H1 (cell line): ENCODE measurements at regions not wholly inside any gene's neighbourhood (a gene's known extent, or its start where the extent isn't known, plus 50 kb on each side); places are given as distances from the start of the nearest gene placed in this dataset.

Source experiments
- CTCF ChIA-PET: fragments of 300-600 bp; sonication (Branson Sonifier 250); formaldehyde crosslinking; loops from one replicate; lab custom pipeline; 2021; ENCODE audit not compliant: partially characterized antibody; lab: Charles Lee
- POLR2A ChIA-PET: fragments of 300-600 bp; sonication (Branson Sonifier 250); formaldehyde crosslinking; loops from one replicate; lab custom pipeline; 2021; ENCODE audit warnings: inconsistent platforms; ENCODE audit not compliant: partially characterized antibody; lab: Charles Lee
- DNase-seq, 2 experiments: peaks; one replicate each; pipeline versions ENCODE4 v3.0.0 to v3.0.0-alpha.2; 2010 to 2022; ENCODE audit warnings: low spot score in 2 of 2, low read depth in 1 of 2, mixed read lengths in 1 of 2
- FAIRE-seq: peaks from 2 replicates; lab custom pipeline; 2011; peaks lifted over from hg19 to GRCh38; lab: Jason Lieb, UNC
- H2AFZ ChIP-seq: 2 replicates; pipeline ENCODE4 v1.8.1; 2012; ENCODE audit warnings: low read length, inconsistent platforms
- H2AK5ac ChIP-seq: 2 replicates; pipeline ENCODE4 v1.6.1; 2013; ENCODE audit warnings: low read depth, low read length
- H2BK120ac ChIP-seq: replicated peaks from 2 replicates; pipeline ENCODE3; 2013; ENCODE audit warnings: low read depth, low read length, inconsistent platforms
- H2BK12ac ChIP-seq: 2 replicates; pipeline ENCODE4 v1.6.1; 2013; ENCODE audit warnings: low read depth, low read length
- H2BK15ac ChIP-seq: 2 replicates; pipeline ENCODE4 v1.6.1; 2013; ENCODE audit warnings: low read length
- H2BK20ac ChIP-seq: 2 replicates; pipeline ENCODE4 v1.6.1; 2013; ENCODE audit warnings: low read length
- H2BK5ac ChIP-seq: 2 replicates; pipeline ENCODE4 v1.6.1; 2013; ENCODE audit warnings: low read depth, low read length
- H3K14ac ChIP-seq: 2 replicates; pipeline ENCODE4 v1.6.1; 2013; ENCODE audit warnings: inconsistent platforms; ENCODE audit not compliant: insufficient read length
- H3K18ac ChIP-seq: 2 replicates; pipeline ENCODE4 v1.6.1; 2013; ENCODE audit warnings: low read length; ENCODE audit errors: extremely low read depth
- H3K23ac ChIP-seq: 2 replicates; pipeline ENCODE4 v1.6.1; 2013; ENCODE audit warnings: inconsistent platforms; ENCODE audit not compliant: insufficient read length
- H3K23me2 ChIP-seq: 2 replicates; pipeline ENCODE4 v1.6.1; 2013; ENCODE audit warnings: low read depth, low read length
- H3K27ac ChIP-seq: 2 replicates; pipeline ENCODE4 v1.6.1; 2011; ENCODE audit warnings: low read depth, low read length, inconsistent platforms
- H3K27me3 ChIP-seq, 4 experiments: replicated peaks in 1 of 4; 1 replicate in 1 of 4; 2 replicates in 3 of 4; pipeline versions ENCODE4 v1.6.1 to v1.8.1; 2011 to 2013; ENCODE audit warnings: low read length in 3 of 4, mild to moderate bottlenecking in 3 of 4, inconsistent platforms in 2 of 4, mixed read lengths in 2 of 4, moderate library complexity in 1 of 4; ENCODE audit not compliant: control insufficient read depth in 3 of 4, insufficient read depth in 3 of 4; ENCODE audit errors: extremely low read depth in 1 of 4
- H3K36me3 ChIP-seq, 4 experiments: 2 replicates each; pipeline versions ENCODE4 v1.6.1 to v1.8.1; 2011 to 2013; ENCODE audit warnings: mild to moderate bottlenecking in 4 of 4, low read length in 3 of 4, moderate library complexity in 2 of 4, control low read depth in 1 of 4, inconsistent platforms in 1 of 4; ENCODE audit not compliant: insufficient read depth in 4 of 4, control insufficient read depth in 2 of 4
- H3K4ac ChIP-seq: replicated peaks from 2 replicates; pipeline ENCODE3; 2013; ENCODE audit warnings: low read length, low read depth, mixed read lengths, inconsistent platforms; ENCODE audit not compliant: insufficient read length
- H3K4me1 ChIP-seq, 4 experiments: replicated peaks in 1 of 4; 1 replicate in 1 of 4; 2 replicates in 3 of 4; pipeline versions ENCODE4 v1.6.1 to v1.8.1; 2011 to 2013; ENCODE audit warnings: low read length in 3 of 4, inconsistent platforms in 2 of 4, mixed read lengths in 1 of 4; ENCODE audit not compliant: insufficient read depth in 4 of 4, control insufficient read depth in 3 of 4
- H3K4me2 ChIP-seq, 2 experiments: 2 replicates each; pipeline versions ENCODE4 v1.6.1 to v1.8.1; 2011 to 2013; ENCODE audit warnings: low read depth in 2 of 2, low read length in 2 of 2, control low read depth in 1 of 2, inconsistent platforms in 1 of 2, mild to moderate bottlenecking in 1 of 2; ENCODE audit not compliant: insufficient read depth in 1 of 2
- H3K4me3 ChIP-seq, 4 experiments: fragments of 200-600, 300-600 bp in 1 of 4; sonication (generic), shearing (Covaris generic), sonication (Bioruptor Twin) in 1 of 4; 2 replicates each; pipeline versions ENCODE4 v1.5.1 to v1.8.1; 2011 to 2016; ENCODE audit warnings: low read length in 4 of 4, low read depth in 3 of 4, control low read depth in 2 of 4, inconsistent platforms in 2 of 4, mild to moderate bottlenecking in 2 of 4, mixed read lengths in 1 of 4, moderate library complexity in 1 of 4; ENCODE audit not compliant: insufficient read depth in 2 of 4; ENCODE audit errors: extremely low read depth in 1 of 4
- H3K56ac ChIP-seq: replicated peaks from 2 replicates; pipeline ENCODE3; 2013; ENCODE audit warnings: low read depth, mild to moderate bottlenecking, mixed read lengths, low read length, inconsistent platforms; ENCODE audit not compliant: insufficient read length
- H3K79me1 ChIP-seq: 2 replicates; pipeline ENCODE4 v1.6.1; 2013; ENCODE audit warnings: low read depth, low read length, control low read depth
- H3K79me2 ChIP-seq, 2 experiments: 2 replicates each; pipeline versions ENCODE4 v1.6.1 to v1.8.1; 2012 to 2013; ENCODE audit warnings: low read length in 2 of 2, mild to moderate bottlenecking in 2 of 2, inconsistent platforms in 1 of 2; ENCODE audit not compliant: insufficient read depth in 2 of 2, control insufficient read depth in 1 of 2
- H3K9ac ChIP-seq, 4 experiments: replicated peaks in 1 of 4; 1 replicate in 1 of 4; 2 replicates in 3 of 4; pipeline versions ENCODE4 v1.6.1 to v1.8.1; 2011 to 2013; ENCODE audit warnings: low read depth in 3 of 4, low read length in 3 of 4, control low read depth in 2 of 4, mild to moderate bottlenecking in 2 of 4, moderate library complexity in 2 of 4, inconsistent platforms in 1 of 4; ENCODE audit errors: extremely low read depth in 1 of 4
- H3K9me3 ChIP-seq, 2 experiments: 2 replicates each; pipeline versions ENCODE4 v1.6.1 to v1.8.1; 2012 to 2013; ENCODE audit warnings: mild to moderate bottlenecking in 2 of 2, moderate library complexity in 2 of 2, control low read depth in 1 of 2, inconsistent platforms in 1 of 2, low read depth in 1 of 2, low read length in 1 of 2, mixed read lengths in 1 of 2; ENCODE audit not compliant: insufficient read depth in 2 of 2
- H4K20me1 ChIP-seq, 2 experiments: replicated peaks in 1 of 2; 2 replicates each; pipeline versions ENCODE3 to v1.8.1; 2011 to 2013; ENCODE audit warnings: inconsistent platforms in 2 of 2, low read length in 2 of 2, mild to moderate bottlenecking in 1 of 2; ENCODE audit not compliant: insufficient read depth in 2 of 2, control insufficient read depth in 1 of 2
- H4K5ac ChIP-seq: 2 replicates; pipeline ENCODE4 v1.6.1; 2013; ENCODE audit warnings: low read length, low read depth, mixed read lengths, inconsistent platforms; ENCODE audit not compliant: insufficient read length
- H4K8ac ChIP-seq: 2 replicates; pipeline ENCODE4 v1.8.0; 2013; ENCODE audit warnings: mild to moderate bottlenecking, moderate library complexity, low read length, inconsistent platforms; ENCODE audit not compliant: insufficient read depth; ENCODE audit errors: extremely low read depth
- H4K91ac ChIP-seq: replicated peaks from 2 replicates; pipeline ENCODE3; 2013; ENCODE audit warnings: low read length, mixed read lengths, inconsistent platforms; ENCODE audit not compliant: insufficient read length
- CHD2 ChIP-seq: IDR thresholded peaks from 2 replicates; pipeline ENCODE4 v1.6.1; 2012; ENCODE audit warnings: low read length, improper control_type of control experiment
- CREB1 ChIP-seq: IDR thresholded peaks from 2 replicates; pipeline ENCODE4 v1.6.1; 2012; ENCODE audit warnings: inconsistent platforms
- EGR1 ChIP-seq: IDR thresholded peaks from 2 replicates; pipeline ENCODE4 v1.6.1; 2011; ENCODE audit warnings: low read depth, low read length, borderline replicate concordance
- FOSL1 ChIP-seq: IDR thresholded peaks from 2 replicates; pipeline ENCODE4 v1.6.1; 2011; ENCODE audit warnings: mild to moderate bottlenecking, low read depth, low read length, moderate library complexity; ENCODE audit not compliant: insufficient read depth
- GTF2F1 ChIP-seq: IDR thresholded peaks from 2 replicates; pipeline ENCODE4 v1.6.1; 2012; ENCODE audit warnings: low read depth, low read length, improper control_type of control experiment, borderline replicate concordance
- KDM1A ChIP-seq: fragments of 200-600, 300-600 bp; sonication (generic); IDR thresholded peaks from 2 replicates; pipeline ENCODE4 v1.7.1; 2016; ENCODE audit warnings: mild to moderate bottlenecking, low read length, borderline replicate concordance
- MAX ChIP-seq: IDR thresholded peaks from 2 replicates; pipeline ENCODE4 v1.6.1; 2012; ENCODE audit warnings: inconsistent platforms
- PHF8 ChIP-seq: fragments of 200-600 bp; sonication (generic); conservative IDR thresholded peaks from 2 replicates; pipeline ENCODE4 v1.7.1; 2012; ENCODE audit warnings: low read depth, mild to moderate bottlenecking, inconsistent platforms, low read length, moderate library complexity
- RBBP5 ChIP-seq: IDR thresholded peaks from 2 replicates; pipeline ENCODE4 v1.7.1; 2012; ENCODE audit warnings: low read depth, mild to moderate bottlenecking, inconsistent platforms, low read length, moderate library complexity, borderline replicate concordance
- RFX5 ChIP-seq: IDR thresholded peaks from 2 replicates; pipeline ENCODE4 v1.6.1; 2011; ENCODE audit warnings: low read depth, low read length, improper control_type of control experiment, borderline replicate concordance
- SP4 ChIP-seq: IDR thresholded peaks from 2 replicates; pipeline ENCODE4 v1.6.1; 2012; ENCODE audit warnings: low read length, inconsistent platforms

DNA sequence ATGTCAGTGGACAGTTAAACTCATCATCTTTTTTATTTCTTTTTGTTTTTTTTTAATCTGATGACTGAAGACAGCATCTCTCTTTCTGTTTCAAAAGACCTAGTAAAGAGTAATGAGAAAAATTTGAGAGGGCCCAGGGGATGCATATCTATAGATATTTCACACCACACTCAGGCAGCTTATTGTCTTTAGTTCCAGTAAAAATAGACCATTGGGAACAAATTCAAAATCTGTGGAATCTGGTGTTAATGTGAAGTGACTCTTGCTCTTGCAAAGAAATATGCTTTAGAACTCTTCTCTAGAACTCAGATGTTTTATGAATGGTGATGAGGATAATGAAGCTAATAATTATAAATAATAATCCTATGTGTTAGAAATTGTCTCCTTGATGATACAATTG, 214.5 kb upstream of the ATP2B1 start:
- Histone ChIP-seq H4K5ac (no peak overlapping the region), H4K91ac (no peak overlapping the region), H4K8ac (no peak overlapping the region), H3K27me3 (no peaks in the 10 kb centered on the region), H3K9ac (no peak overlapping the region), H3K27ac (no peak overlapping the region), H2AK5ac (no peak overlapping the region), H3K4ac (no peak overlapping the region), H3K79me2 (no peaks in the 10 kb centered on the region), H2BK15ac (no peak overlapping the region), H2BK12ac (no peak overlapping the region), H3K4me1 (peaks cover 0 to 9% (median 3%) of the 10 kb centered on the region in 4 experiments; a peak in 3 of 7 replicates), H2BK120ac (no peak overlapping the region), H3K36me3 (no peaks in the 10 kb centered on the region), H3K18ac (no peak overlapping the region), H3K79me1 (no peaks in the 10 kb centered on the region), H3K4me2 (no peak overlapping the region), H4K20me1 (no peaks in the 10 kb centered on the region), H3K9me3 (no peaks in the 10 kb centered on the region), H3K4me3 (no peak overlapping the region), H3K23ac (no peak overlapping the region), H2BK20ac (no peak overlapping the region), H2AFZ (no peak overlapping the region), H2BK5ac (no peak overlapping the region), H3K23me2 (no peaks in the 10 kb centered on the region), H3K56ac (no peak overlapping the region), H3K14ac (no peak overlapping the region)
- CTCF ChIA-PET = no interaction called here
- POLR2A ChIA-PET = no interaction called here
- FAIRE-seq (no peak), DNase-seq (no peak)
- TF ChIP-seq CREB1 (no peak), GTF2F1 (no peak), FOSL1 (no peak), SP4 (no peak), KDM1A (no peak), PHF8 (no peak), EGR1 (no peak), RFX5 (no peak), MAX (no peak), RBBP5 (no peak), CHD2 (no peak)
